Activated CD4-positive, alpha-beta memory T cell treated with anti-CD3 and anti-CD28 coated beads, Interleukin-2, amount 10 ng/mL, durations not matched to agents 7 days and 5 days (primary cell): ENCODE measurements at regions not wholly inside any gene's neighbourhood (a gene's known extent, or its start where the extent isn't known, plus 50 kb on each side); places are given as distances from the start of the nearest gene placed in this dataset.

Experiments used
- CTCF ChIA-PET: fragments of 350-600 bp; sonication (Branson Sonifier 250); formaldehyde crosslinking; loops from one replicate; lab custom pipeline; 2021; ENCODE audit warnings: antibody characterized with exemption, inconsistent platforms; lab: Charles Lee
- POLR2A ChIA-PET: fragments of 350-600 bp; sonication (Branson Sonifier 250); formaldehyde crosslinking; loops from one replicate; lab custom pipeline; 2021; ENCODE audit warnings: antibody characterized with exemption; lab: Charles Lee
- DNase-seq: peaks from one replicate; pipeline ENCODE4 v3.0.0-alpha.2; 2020
- H3K27ac Mint-ChIP-seq: one replicate; pipeline ENCODE4 v1.8.0; 2021; ENCODE audit warnings: mild to moderate bottlenecking, mixed read lengths
- H3K27me3 Mint-ChIP-seq: one replicate; pipeline ENCODE4 v1.8.0; 2021; ENCODE audit warnings: mixed read lengths
- H3K36me3 Mint-ChIP-seq: one replicate; pipeline ENCODE4 v1.8.0; 2021; ENCODE audit warnings: low read depth, mixed read lengths
- H3K4me1 Mint-ChIP-seq: one replicate; pipeline ENCODE4 v1.8.0; 2021; ENCODE audit warnings: mixed read lengths
- H3K4me3 Mint-ChIP-seq: one replicate; pipeline ENCODE4 v1.8.0; 2021; ENCODE audit warnings: mild to moderate bottlenecking, mixed read lengths
- H3K9me3 Mint-ChIP-seq: one replicate; pipeline ENCODE4 v1.8.0; 2021; ENCODE audit warnings: mixed read lengths

DNA sequence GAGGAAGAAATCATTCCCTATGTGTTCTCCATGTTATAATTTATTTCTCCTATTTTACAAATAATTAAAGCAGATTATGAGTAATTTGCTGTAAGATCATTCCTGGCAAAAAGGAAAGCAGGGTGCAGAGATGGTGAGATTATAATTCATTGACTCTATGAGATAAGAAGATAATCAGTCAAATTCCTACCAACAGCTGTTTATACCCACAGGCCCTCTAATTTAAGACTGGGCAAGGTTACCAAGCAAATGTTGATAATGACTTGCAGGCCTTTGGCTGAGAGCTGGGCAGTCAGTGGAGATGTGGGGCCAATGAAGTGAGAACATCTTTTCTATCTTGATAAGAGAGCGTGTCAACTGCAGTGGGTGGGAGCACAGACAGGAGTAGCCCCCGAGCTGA is 222.7 kb downstream of the ICE1 start:
- Mint-ChIP-seq H3K27me3 (no peaks in the 10 kb centered on the region), H3K36me3 (no peaks in the 10 kb centered on the region), H3K9me3 (no peaks in the 10 kb centered on the region), H3K4me1 (no peaks in the 10 kb centered on the region), H3K4me3 (no peak overlapping the region), H3K27ac (no peak overlapping the region)
- no peak for DNase-seq
- ChIA-PET CTCF (no interaction called here), POLR2A (no interaction called here)

GRCh38 chr5:5644249-5644648 is 221.8 kb downstream of the ICE1 start:
- ChIA-PET CTCF (no interaction called here), POLR2A (no interaction called here)
- no peaks in the 10 kb centered on the region for H3K36me3 Mint-ChIP-seq
- no peaks in the 10 kb centered on the region for H3K27me3 Mint-ChIP-seq
- H3K4me1 Mint-ChIP-seq, result no peaks in the 10 kb centered on the region
- H3K4me3 Mint-ChIP-seq, result no peak overlapping the region
- no peak overlapping the region for H3K27ac Mint-ChIP-seq
- DNase-seq, result no peak
- H3K9me3 Mint-ChIP-seq, result no peaks in the 10 kb centered on the region

- CTCF ChIA-PET, result no interaction called here
- DNase-seq, result no peak
- H3K27me3 Mint-ChIP-seq, result no peaks in the 10 kb centered on the region
- no peaks in the 10 kb centered on the region for H3K36me3 Mint-ChIP-seq
- H3K4me3 Mint-ChIP-seq, result no peak overlapping the region
- H3K4me1 Mint-ChIP-seq, result no peaks in the 10 kb centered on the region
- H3K9me3 Mint-ChIP-seq, result no peaks in the 10 kb centered on the region
- no peak overlapping the region for H3K27ac Mint-ChIP-seq
- POLR2A ChIA-PET, result no interaction called here
Observed at GRCh38 chr5:5643481-5643880, 221.0 kb downstream of the ICE1 start.

- DNase-seq, result no peak
- POLR2A ChIA-PET, result interaction anchor here (1.1 kb wide), 1 partner anchor 217 kb away, joined by 3 read pairs; no protein-coding TSS in a partner anchor
- Mint-ChIP-seq H3K27me3 (peaks cover 5% of the 10 kb centered on the region), H3K36me3 (no peaks in the 10 kb centered on the region), H3K27ac (no peak overlapping the region), H3K4me1 (no peaks in the 10 kb centered on the region), H3K9me3 (no peaks in the 10 kb centered on the region), H3K4me3 (no peak overlapping the region)
- CTCF ChIA-PET, result no interaction called here
Observed at GRCh38 chr5:5638211-5638610, 215.7 kb downstream of the ICE1 start.

DNA sequence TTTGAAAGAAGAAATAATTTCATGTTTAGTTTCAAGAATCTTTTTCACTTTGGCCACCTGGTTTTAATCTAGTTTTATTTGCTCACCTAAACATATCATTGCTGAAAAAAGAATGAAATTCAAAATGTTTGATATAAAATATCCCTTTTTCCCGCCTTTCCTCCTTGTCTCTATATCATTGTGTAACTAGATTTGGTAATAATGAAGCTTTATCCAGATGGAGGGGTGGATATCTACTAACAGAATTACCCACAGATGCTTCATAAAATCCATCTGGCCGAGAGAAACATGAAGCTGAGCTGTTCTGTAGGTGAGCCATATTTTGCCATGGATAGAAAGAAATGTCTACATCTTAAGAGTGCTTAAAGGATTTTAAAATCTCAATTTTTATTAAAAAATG is 214.7 kb downstream of the ICE1 start:
- DNase-seq, result no peak
- CTCF ChIA-PET, result no interaction called here

DNA sequence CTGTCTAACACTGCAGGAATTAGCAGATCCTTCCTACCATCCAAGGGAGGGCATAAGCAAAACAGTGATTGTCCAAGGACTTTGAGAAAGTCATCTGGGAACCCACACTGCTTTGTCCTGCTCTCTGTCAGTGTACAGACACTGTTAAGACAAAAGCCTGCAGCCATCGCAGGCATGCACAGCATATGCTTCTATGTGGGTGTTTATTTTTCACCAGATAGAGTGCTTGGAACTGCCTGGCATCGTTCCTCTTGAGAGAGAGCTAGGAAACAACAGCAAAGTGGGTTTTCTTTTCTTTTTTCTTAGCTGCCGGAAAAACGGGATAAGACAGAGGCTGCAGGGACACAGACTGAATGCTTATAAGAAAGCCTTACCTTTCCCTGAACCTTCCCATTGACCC is 212.3 kb downstream of the ICE1 start:
- Mint-ChIP-seq H3K4me3 (no peak overlapping the region), H3K4me1 (no peaks in the 10 kb centered on the region), H3K36me3 (no peaks in the 10 kb centered on the region), H3K27ac (no peak overlapping the region), H3K9me3 (no peaks in the 10 kb centered on the region), H3K27me3 (peaks cover 5% of the 10 kb centered on the region)
- CTCF ChIA-PET, result no interaction called here
- DNase-seq, result no peak
- POLR2A ChIA-PET, result no interaction called here

More for the DNA sequence above, 214.7 kb downstream of the ICE1 start:
- Mint-ChIP-seq H3K9me3 (no peaks in the 10 kb centered on the region), H3K27me3 (peaks cover 5% of the 10 kb centered on the region), H3K27ac (no peak overlapping the region), H3K4me3 (no peak overlapping the region), H3K36me3 (no peaks in the 10 kb centered on the region), H3K4me1 (no peaks in the 10 kb centered on the region)
- POLR2A ChIA-PET, result interaction anchor here (1.1 kb wide), 1 partner anchor 216 kb away, joined by 3 read pairs; no protein-coding TSS in a partner anchor

GRCh38 chr5:5633579-5633978 is 211.1 kb downstream of the ICE1 start:
- Mint-ChIP-seq H3K9me3 (no peaks in the 10 kb centered on the region), H3K27ac (no peak overlapping the region), H3K36me3 (no peaks in the 10 kb centered on the region), H3K27me3 (peaks cover 5% of the 10 kb centered on the region), H3K4me3 (no peak overlapping the region), H3K4me1 (no peaks in the 10 kb centered on the region)
- ChIA-PET POLR2A (no interaction called here), CTCF (no interaction called here)
- DNase-seq, result no peak

GRCh38 chr5:5632678-5633077 is 210.2 kb downstream of the ICE1 start:
- Mint-ChIP-seq H3K4me3 (no peak overlapping the region), H3K4me1 (no peaks in the 10 kb centered on the region), H3K27me3 (peaks cover under 1% of the 10 kb centered on the region), H3K27ac (no peak overlapping the region), H3K9me3 (no peaks in the 10 kb centered on the region), H3K36me3 (no peaks in the 10 kb centered on the region)
- POLR2A ChIA-PET, result no interaction called here
- no peak for DNase-seq
- CTCF ChIA-PET, result no interaction called here

- POLR2A ChIA-PET, result no interaction called here
- Mint-ChIP-seq H3K9me3 (no peaks in the 10 kb centered on the region), H3K27ac (no peak overlapping the region), H3K4me1 (no peaks in the 10 kb centered on the region), H3K4me3 (no peak overlapping the region), H3K27me3 (no peaks in the 10 kb centered on the region), H3K36me3 (no peaks in the 10 kb centered on the region)
- DNase-seq, result no peak
- CTCF ChIA-PET, result no interaction called here
Observed at GRCh38 chr5:5629607-5629978, 207.1 kb downstream of the ICE1 start.

DNA sequence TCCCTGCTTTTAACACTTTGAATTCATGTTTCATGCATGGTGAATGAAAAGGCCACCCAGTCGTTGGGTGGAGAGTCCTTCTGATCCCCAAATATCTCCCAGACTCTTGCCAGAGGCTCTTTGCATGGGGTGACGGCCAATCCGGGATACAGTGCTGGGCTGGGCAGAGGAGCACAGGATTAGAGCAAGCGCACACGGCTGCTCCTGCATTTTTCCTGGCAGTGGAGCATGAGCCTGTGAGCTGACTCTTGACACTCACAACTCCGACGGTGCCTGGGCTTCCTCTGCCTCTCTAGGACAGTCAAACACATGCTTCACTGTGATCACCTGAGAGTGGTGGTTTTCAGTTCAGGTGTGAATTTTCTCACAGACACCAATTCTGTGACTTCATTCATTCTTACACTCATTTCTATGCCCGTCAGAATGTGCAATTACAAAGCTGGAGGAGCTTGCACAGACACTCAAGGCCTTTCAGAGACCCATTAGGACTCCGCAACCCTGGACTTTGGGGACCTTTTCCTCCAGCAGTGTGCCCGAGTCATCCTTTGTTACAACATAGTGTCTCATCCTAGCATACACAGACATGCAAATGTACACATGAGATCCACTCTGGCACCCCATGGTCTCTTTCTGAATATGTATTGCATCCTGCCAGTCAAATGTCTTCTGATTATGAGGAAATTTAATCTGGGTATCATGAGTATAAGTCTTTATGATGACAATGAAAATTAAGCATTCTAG is 206.6 kb downstream of the ICE1 start:
- Mint-ChIP-seq H3K27me3 (no peaks in the 10 kb centered on the region), H3K4me1 (no peaks in the 10 kb centered on the region), H3K4me3 (no peak overlapping the region), H3K36me3 (no peaks in the 10 kb centered on the region), H3K9me3 (peaks cover 3% of the 10 kb centered on the region), H3K27ac (no peak overlapping the region)
- CTCF ChIA-PET, result no interaction called here
- POLR2A ChIA-PET, result no interaction called here
- DNase-seq, result no peak

DNA sequence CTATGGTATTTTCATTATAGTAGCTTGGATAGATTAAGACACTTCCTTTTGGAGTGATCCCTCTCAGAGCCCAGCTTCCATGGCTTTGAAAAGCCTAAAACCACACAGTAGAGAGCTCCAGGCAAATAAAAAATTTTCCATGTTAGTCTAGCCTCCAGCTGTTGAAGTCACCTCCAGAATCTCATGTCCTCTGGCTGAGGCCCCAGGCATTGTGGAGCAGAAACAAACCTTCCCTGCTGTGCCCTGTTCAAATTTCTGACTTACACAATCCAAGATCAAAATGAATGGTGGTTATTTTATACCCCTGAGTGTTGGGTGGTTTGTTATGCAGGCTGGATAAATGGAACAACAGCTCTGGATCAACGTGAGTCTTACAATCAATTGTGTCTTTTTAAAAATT is 203.9 kb downstream of the ICE1 start:
- H3K27me3 Mint-ChIP-seq, result no peaks in the 10 kb centered on the region
- H3K36me3 Mint-ChIP-seq, result no peaks in the 10 kb centered on the region
- no peak overlapping the region for H3K27ac Mint-ChIP-seq
- H3K9me3 Mint-ChIP-seq, result peaks cover 10% of the 10 kb centered on the region
- DNase-seq, result no peak
- POLR2A ChIA-PET, result no interaction called here
- no peaks in the 10 kb centered on the region for H3K4me1 Mint-ChIP-seq
- CTCF ChIA-PET, result no interaction called here
- no peak overlapping the region for H3K4me3 Mint-ChIP-seq

- Mint-ChIP-seq H3K36me3 (no peaks in the 10 kb centered on the region), H3K4me3 (no peak overlapping the region), H3K27ac (no peak overlapping the region), H3K27me3 (no peaks in the 10 kb centered on the region), H3K4me1 (no peaks in the 10 kb centered on the region), H3K9me3 (peaks cover 10% of the 10 kb centered on the region)
- CTCF ChIA-PET, result no interaction called here
- POLR2A ChIA-PET, result no interaction called here
- DNase-seq, result no peak
Observed at GRCh38 chr5:5625491-5625890, 203.0 kb downstream of the ICE1 start.

- Mint-ChIP-seq H3K27me3 (no peaks in the 10 kb centered on the region), H3K9me3 (peaks cover 10% of the 10 kb centered on the region), H3K4me3 (no peak overlapping the region), H3K27ac (no peak overlapping the region), H3K36me3 (no peaks in the 10 kb centered on the region), H3K4me1 (no peaks in the 10 kb centered on the region)
- ChIA-PET POLR2A (no interaction called here), CTCF (no interaction called here)
- DNase-seq, result no peak
Observed at GRCh38 chr5:5623397-5623796, 200.9 kb downstream of the ICE1 start.

DNA sequence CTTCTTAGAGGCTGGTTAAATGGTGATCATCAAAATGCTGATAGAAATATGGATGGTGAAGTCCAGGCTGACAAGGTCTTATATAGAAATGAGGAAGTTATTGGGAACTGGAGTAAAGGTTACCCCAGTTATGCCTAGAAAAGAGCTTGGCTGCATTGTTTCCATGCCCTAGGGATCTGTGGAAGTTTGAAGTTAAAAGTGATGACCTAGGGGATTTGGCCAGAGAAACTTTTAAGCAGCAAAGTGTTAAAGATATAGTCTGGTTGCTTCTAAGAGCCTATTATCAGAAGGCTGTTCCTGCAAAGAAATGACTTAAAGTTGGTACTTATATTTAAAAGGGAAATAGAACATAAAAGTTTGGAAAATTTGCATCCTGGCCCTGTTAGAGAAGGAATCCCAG is 200.3 kb downstream of the ICE1 start:
- Mint-ChIP-seq H3K9me3 (peaks cover 10% of the 10 kb centered on the region), H3K4me3 (no peak overlapping the region), H3K27me3 (peaks cover under 1% of the 10 kb centered on the region), H3K27ac (no peak overlapping the region), H3K4me1 (no peaks in the 10 kb centered on the region), H3K36me3 (no peaks in the 10 kb centered on the region)
- ChIA-PET POLR2A (no interaction called here), CTCF (no interaction called here)
- no peak for DNase-seq
